Liver (tissue), 8 donors: ENCODE measurements at regions not wholly inside any gene's neighbourhood (a gene's known extent, or its start where the extent isn't known, plus 50 kb on each side); places are given as distances from the start of the nearest gene placed in this dataset.

Source experiments
- DNase-seq: peaks from one replicate; pipeline ENCODE4 v3.0.0-alpha.2; 2017; ENCODE audit warnings: low spot score
- H3K27ac ChIP-seq, 2 donors: one replicate each; pipeline ENCODE4 v1.7.0; 2013; ENCODE audit warnings: inconsistent platforms in 2 of 2, low read length in 2 of 2, control low read depth in 1 of 2, low read depth in 1 of 2, mild to moderate bottlenecking in 1 of 2
- H3K27me3 ChIP-seq, 4 donors: one replicate each; pipeline versions ENCODE4 v1.6.1 to v1.7.0; 2013; ENCODE audit warnings: low read length in 3 of 4, inconsistent platforms in 1 of 4, mild to moderate bottlenecking in 1 of 4, moderate library complexity in 1 of 4; ENCODE audit not compliant: control insufficient read depth in 4 of 4, insufficient read depth in 4 of 4
- H3K36me3 ChIP-seq, 4 donors: one replicate each; pipeline versions ENCODE4 v1.6.1 to v1.7.0; 2013; ENCODE audit warnings: low read length in 3 of 4, mild to moderate bottlenecking in 3 of 4, low read depth in 1 of 4, moderate library complexity in 1 of 4; ENCODE audit not compliant: control insufficient read depth in 4 of 4, insufficient read depth in 3 of 4
- H3K4me1 ChIP-seq, 4 donors: one replicate each; pipeline versions ENCODE4 v1.6.1 to v1.7.0; 2013; ENCODE audit warnings: low read length in 3 of 4, mild to moderate bottlenecking in 3 of 4, moderate library complexity in 1 of 4; ENCODE audit not compliant: control insufficient read depth in 4 of 4, insufficient read depth in 4 of 4
- H3K4me3 ChIP-seq, 3 donors: one replicate each; pipeline versions ENCODE4 v1.6.1 to v1.7.0; 2013; ENCODE audit warnings: low read length in 3 of 3, control low read depth in 1 of 3, low read depth in 1 of 3, mild to moderate bottlenecking in 1 of 3
- H3K9ac ChIP-seq, 2 donors: one replicate each; pipeline ENCODE4 v1.7.0; 2013; ENCODE audit warnings: low read length in 2 of 2, mild to moderate bottlenecking in 2 of 2, moderate library complexity in 2 of 2, control low read depth in 1 of 2, low read depth in 1 of 2
- H3K9me3 ChIP-seq, 4 donors: one replicate each; pipeline versions ENCODE4 v1.6.1 to v1.7.0; 2013; ENCODE audit warnings: low read length in 3 of 4; ENCODE audit not compliant: control insufficient read depth in 4 of 4
- CTCF ChIP-seq: fragments of 150-350 bp; IDR thresholded peaks from 2 replicates; pipeline ENCODE4 v1.5.1; 2017; ENCODE audit warnings: improper control_type of control experiment, low read depth, low read length; ENCODE audit not compliant: missing input control
- FOXA1 ChIP-seq: IDR thresholded peaks from 2 replicates; pipeline ENCODE4 v1.6.1; 2016; ENCODE audit warnings: antibody characterized with exemption
- GABPA ChIP-seq, 2 donors: IDR thresholded peaks in 1 of 2; conservative IDR thresholded peaks in 1 of 2; 2 replicates each; pipeline ENCODE4 v1.6.1; 2016; ENCODE audit warnings: antibody characterized with exemption in 2 of 2, mild to moderate bottlenecking in 1 of 2, moderate library complexity in 1 of 2
- HNF4A ChIP-seq, 2 donors: conservative IDR thresholded peaks; 2 replicates each; pipeline ENCODE4 v1.6.1; 2016; ENCODE audit warnings: antibody characterized with exemption in 2 of 2, mild to moderate bottlenecking in 2 of 2
- HNF4G ChIP-seq: IDR thresholded peaks from 2 replicates; pipeline ENCODE4 v1.6.1; 2016; ENCODE audit warnings: antibody characterized with exemption
- JUND ChIP-seq, 2 donors: IDR thresholded peaks; 2 replicates each; pipeline ENCODE4 v1.6.1; 2016; ENCODE audit warnings: antibody characterized with exemption in 2 of 2
- MAX ChIP-seq: IDR thresholded peaks from 2 replicates; pipeline ENCODE4 v1.6.1; 2016; ENCODE audit warnings: antibody characterized with exemption
- NR2F2 ChIP-seq: IDR thresholded peaks from 2 replicates; pipeline ENCODE4 v1.6.1; 2016; ENCODE audit warnings: antibody characterized with exemption
- RAD21 ChIP-seq, 2 donors: IDR thresholded peaks; 2 replicates each; pipeline ENCODE4 v1.6.1; 2016; ENCODE audit warnings: antibody characterized with exemption in 2 of 2, mild to moderate bottlenecking in 2 of 2
- RXRA ChIP-seq, 2 donors: IDR thresholded peaks; 2 replicates each; pipeline ENCODE4 v1.6.1; 2017 to 2018; ENCODE audit warnings: antibody characterized with exemption in 2 of 2, mild to moderate bottlenecking in 1 of 2
- SP1 ChIP-seq: IDR thresholded peaks from 2 replicates; pipeline ENCODE4 v1.6.1; 2018; ENCODE audit warnings: antibody characterized with exemption, mild to moderate bottlenecking
- TAF1 ChIP-seq: conservative IDR thresholded peaks from 2 replicates; pipeline ENCODE4 v1.6.1; 2016; ENCODE audit warnings: antibody characterized with exemption, mild to moderate bottlenecking
- WGBS: extraction: QIAGEN DNeasy Blood & Tissue Kit; methylation state at CpG from one replicate; pipeline ENCODE4 v1.1.7; 2013; 5-methylcytosine and 5-hydroxymethylcytosine counted together
- TF ChIP-seq, protein P1 (sequence below): IDR thresholded peaks from 2 replicates; pipeline ENCODE4 v1.6.1; 2016; ENCODE audit warnings: antibody characterized with exemption
- TF ChIP-seq, protein P2 (sequence below): IDR thresholded peaks from 2 replicates; pipeline ENCODE4 v1.6.1; 2016; ENCODE audit warnings: antibody characterized with exemption, mild to moderate bottlenecking
- TF ChIP-seq, protein P3 (sequence below): IDR thresholded peaks from 2 replicates; pipeline ENCODE4 v1.6.1; 2016; ENCODE audit warnings: antibody characterized with exemption
- donor health status: healthy.
- donor health status: healthy.
- donor health status: healthy.
- donor health status: healthy.
- donor health status: healthy.

DNA sequence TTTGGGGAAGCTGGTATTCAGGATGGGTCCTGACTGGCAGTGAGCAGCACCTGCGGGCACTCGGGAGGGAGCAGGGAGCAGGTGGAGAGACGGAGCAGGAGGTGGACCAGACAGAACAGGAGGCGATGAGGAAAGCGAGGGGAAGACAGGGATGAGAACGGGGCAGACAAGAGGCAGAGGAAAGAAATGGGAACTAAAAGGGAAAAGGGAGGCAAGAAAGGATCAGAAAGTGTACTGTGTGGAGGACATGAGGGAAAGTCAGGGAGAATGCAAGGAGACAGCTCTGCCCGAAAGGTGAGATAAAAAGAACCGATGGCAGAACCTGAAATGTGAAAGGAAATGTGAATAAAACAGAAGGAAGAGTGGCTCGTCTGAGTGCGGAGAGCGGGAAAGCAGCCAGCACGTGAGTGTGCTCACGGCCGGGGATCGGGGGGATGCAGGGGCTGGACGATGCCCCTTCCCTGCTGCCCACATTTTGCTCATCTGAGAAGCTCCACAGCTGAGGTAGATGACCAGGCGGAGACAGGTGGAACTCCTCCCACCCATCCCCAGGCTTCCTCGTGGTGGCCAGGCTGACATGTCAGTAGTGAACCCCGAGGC, 494.4 kb upstream of the B3GAT1 start:
- Histone ChIP-seq H3K4me1 (no peaks in the 10 kb centered on the region), H3K9me3 (no peaks in the 10 kb centered on the region), H3K36me3 (no peaks in the 10 kb centered on the region), H3K27ac (no peak overlapping the region), H3K9ac (no peak overlapping the region), H3K4me3 (no peak overlapping the region), H3K27me3 (no peaks in the 10 kb centered on the region)
- TF ChIP-seq SP1 (no peak), RXRA (IDR thresholded peaks at IDR 0.05) (no peak), CTCF (no peak), FOXA1 (no peak), TAF1 (no peak), NR2F2 (no peak), JUND (IDR thresholded peaks at IDR 0.05) (no peak), HNF4G (no peak)
- TF ChIP-seq, protein P1, sequence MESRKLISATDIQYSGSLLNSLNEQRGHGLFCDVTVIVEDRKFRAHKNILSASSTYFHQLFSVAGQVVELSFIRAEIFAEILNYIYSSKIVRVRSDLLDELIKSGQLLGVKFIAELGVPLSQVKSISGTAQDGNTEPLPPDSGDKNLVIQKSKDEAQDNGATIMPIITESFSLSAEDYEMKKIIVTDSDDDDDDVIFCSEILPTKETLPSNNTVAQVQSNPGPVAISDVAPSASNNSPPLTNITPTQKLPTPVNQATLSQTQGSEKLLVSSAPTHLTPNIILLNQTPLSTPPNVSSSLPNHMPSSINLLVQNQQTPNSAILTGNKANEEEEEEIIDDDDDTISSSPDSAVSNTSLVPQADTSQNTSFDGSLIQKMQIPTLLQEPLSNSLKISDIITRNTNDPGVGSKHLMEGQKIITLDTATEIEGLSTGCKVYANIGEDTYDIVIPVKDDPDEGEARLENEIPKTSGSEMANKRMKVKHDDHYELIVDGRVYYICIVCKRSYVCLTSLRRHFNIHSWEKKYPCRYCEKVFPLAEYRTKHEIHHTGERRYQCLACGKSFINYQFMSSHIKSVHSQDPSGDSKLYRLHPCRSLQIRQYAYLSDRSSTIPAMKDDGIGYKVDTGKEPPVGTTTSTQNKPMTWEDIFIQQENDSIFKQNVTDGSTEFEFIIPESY = no peak
- TF ChIP-seq, protein P2, sequence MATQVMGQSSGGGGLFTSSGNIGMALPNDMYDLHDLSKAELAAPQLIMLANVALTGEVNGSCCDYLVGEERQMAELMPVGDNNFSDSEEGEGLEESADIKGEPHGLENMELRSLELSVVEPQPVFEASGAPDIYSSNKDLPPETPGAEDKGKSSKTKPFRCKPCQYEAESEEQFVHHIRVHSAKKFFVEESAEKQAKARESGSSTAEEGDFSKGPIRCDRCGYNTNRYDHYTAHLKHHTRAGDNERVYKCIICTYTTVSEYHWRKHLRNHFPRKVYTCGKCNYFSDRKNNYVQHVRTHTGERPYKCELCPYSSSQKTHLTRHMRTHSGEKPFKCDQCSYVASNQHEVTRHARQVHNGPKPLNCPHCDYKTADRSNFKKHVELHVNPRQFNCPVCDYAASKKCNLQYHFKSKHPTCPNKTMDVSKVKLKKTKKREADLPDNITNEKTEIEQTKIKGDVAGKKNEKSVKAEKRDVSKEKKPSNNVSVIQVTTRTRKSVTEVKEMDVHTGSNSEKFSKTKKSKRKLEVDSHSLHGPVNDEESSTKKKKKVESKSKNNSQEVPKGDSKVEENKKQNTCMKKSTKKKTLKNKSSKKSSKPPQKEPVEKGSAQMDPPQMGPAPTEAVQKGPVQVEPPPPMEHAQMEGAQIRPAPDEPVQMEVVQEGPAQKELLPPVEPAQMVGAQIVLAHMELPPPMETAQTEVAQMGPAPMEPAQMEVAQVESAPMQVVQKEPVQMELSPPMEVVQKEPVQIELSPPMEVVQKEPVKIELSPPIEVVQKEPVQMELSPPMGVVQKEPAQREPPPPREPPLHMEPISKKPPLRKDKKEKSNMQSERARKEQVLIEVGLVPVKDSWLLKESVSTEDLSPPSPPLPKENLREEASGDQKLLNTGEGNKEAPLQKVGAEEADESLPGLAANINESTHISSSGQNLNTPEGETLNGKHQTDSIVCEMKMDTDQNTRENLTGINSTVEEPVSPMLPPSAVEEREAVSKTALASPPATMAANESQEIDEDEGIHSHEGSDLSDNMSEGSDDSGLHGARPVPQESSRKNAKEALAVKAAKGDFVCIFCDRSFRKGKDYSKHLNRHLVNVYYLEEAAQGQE = no peak
- TF ChIP-seq, protein P3, sequence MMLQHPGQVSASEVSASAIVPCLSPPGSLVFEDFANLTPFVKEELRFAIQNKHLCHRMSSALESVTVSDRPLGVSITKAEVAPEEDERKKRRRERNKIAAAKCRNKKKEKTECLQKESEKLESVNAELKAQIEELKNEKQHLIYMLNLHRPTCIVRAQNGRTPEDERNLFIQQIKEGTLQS = no peak
- 84% methylated on average over 19 of the region's 19 CpGs for WGBS
- DNase-seq = no peak

GRCh38 chr11:134905928-134906327, 493.9 kb upstream of the B3GAT1 start:
- no peak for TF ChIP-seq NR2F2
- TF ChIP-seq HNF4A (conservative IDR thresholded peaks at IDR 0.05) = no peak
- no peak for TF ChIP-seq GABPA (IDR thresholded peaks at IDR 0.05 in 1 of 2, conservative IDR thresholded peaks at IDR 0.05 in 1 of 2)
- no peak for TF ChIP-seq CTCF
- no peak for TF ChIP-seq MAX
- no peak for TF ChIP-seq RAD21 (IDR thresholded peaks at IDR 0.05)
- no peak for TF ChIP-seq HNF4G
- TF ChIP-seq, protein P3 = no peak
- 66% methylated on average over 14 of the region's 14 CpGs for WGBS
- no peak for DNase-seq
- no peak overlapping the region for H3K9ac ChIP-seq
- H3K4me3 ChIP-seq = no peak overlapping the region
- no peaks in the 10 kb centered on the region for H3K36me3 ChIP-seq
- no peak overlapping the region for H3K27ac ChIP-seq
- no peaks in the 10 kb centered on the region for H3K4me1 ChIP-seq
- no peaks in the 10 kb centered on the region for H3K27me3 ChIP-seq
- no peaks in the 10 kb centered on the region for H3K9me3 ChIP-seq
